Hindlimb muscle (tissue), 1 donor: ENCODE measurements at regions not wholly inside any gene's neighbourhood (a gene's known extent, or its start where the extent isn't known, plus 50 kb on each side); places are given as distances from the start of the nearest gene placed in this dataset.
"Not testable (repeated sequence)": the region's sequence is repeated elsewhere in the genome, so short reads cannot be mapped to it uniquely, and the experiment has no call there.

ENCODE experiments used
- DNase-seq: peaks from one replicate; pipeline ENCODE4 v3.0.0-alpha.2; 2013

DNA sequence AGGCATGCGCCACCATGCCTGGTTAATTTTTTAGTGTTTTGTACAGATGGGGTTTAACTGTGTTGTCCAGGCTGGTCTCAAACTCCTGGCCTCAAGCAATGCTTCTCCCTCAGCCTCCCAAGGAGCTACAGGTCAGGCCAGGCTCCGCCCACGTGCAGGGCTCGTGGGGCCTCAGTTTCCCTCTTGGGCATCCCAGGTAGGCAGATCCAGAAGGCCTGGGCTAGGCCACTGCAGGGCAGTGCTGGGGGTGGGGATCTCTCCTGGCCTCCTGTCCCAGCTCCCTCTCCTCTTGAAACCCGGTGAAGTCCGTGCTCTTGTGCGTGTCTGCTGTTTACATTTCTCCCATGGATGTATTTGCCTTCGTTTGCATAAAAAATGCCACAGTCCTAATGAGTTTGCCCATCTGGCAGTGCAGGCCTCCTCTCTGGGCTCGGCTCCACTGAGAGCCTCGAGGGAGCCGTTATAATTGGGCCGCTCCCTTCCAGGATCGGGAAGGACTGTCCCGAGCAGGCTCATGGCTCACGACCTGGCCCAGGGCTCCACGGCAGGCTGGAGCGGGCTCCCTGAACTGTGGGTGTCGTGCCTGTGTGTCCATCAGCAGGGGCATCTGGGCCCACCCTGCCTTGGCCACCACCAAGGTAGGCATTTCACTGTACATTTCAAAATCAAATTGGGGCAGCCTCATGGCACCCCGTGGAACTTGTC, 52.6 kb upstream of the RUFY1 start:
- no peak for DNase-seq

DNA sequence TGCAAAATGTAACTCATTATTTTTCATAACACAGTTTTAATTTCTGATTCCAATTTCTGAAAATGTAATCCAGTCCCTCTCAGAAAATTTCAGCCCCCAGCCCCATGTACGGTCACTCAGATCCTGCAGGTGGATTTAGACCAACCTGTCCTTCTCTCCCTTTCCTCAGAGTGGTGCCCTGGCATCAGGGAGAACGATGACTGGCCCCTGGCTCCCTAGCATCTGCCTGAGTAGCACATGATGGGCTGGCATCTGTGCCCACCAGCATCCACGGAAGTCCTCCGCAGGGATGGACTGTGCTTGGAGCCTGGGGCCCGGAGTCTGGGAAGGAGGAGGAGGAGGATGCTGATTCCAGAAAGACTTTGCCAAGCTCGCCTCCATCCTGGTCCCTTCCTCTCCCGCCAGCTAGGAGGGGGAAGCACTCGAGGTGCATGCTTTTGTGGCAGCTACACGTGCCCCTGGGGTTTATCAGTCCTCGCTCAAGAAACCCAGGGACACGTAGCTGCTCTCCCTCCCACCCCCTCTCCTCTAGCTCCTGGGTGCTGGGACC, 54.4 kb upstream of the RUFY1 start:
- no peak for DNase-seq

DNA sequence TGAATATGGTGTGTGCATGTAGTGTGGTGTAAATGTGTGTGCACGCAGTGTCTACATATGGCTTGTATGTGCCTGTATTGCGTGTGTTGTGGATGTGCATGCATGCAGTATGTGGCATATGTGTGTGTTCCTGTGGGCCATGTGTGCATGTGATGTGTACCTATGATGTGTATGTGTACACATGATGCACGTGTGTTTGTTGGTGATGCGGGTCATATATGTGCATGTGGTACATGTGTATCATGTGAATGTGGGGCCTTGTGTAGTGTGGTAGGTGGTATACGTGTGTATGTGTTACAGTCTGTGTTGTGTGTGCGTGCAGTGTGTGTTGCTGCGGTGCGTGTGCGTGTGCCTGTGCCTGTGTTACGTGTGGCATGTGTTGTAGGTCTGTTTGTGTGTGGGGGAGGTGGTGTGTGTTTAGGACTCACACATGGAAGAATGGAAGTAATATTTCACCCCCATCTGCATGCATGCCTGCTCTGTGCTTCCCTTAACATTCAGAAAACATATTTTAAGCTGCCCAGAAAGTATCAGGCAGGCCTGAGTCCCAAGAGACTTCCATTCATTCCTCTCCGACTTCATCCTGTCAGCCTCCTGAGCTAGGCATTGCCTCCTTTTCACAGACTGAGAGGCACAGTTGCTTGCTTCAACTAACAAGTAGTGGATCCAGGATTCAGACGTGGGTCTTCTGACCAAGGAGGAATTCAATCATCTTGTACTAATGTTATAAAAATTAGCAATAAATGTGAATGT, 55.4 kb upstream of the RUFY1 start:
- DNase-seq, result no peak

DNA sequence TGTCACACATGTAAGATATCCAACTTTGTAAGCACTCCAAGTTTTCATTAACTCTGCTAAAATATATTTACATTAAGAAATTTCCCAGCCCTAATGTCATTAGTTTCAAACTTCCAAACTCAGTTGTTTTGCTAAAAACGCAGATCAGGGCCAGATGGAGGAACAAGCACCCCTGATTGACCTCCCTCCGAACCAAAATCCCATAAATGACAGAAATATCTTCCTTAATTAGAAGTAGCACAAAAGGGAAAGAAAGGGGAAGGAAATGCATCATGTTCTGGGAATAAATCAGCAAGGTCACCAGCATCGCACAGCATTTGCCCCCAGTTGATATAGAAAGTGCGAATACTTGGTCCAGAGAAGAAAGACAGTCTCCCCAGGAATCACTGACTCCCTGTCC, 61.4 kb upstream of the RUFY1 start:
- no peak for DNase-seq

DNA sequence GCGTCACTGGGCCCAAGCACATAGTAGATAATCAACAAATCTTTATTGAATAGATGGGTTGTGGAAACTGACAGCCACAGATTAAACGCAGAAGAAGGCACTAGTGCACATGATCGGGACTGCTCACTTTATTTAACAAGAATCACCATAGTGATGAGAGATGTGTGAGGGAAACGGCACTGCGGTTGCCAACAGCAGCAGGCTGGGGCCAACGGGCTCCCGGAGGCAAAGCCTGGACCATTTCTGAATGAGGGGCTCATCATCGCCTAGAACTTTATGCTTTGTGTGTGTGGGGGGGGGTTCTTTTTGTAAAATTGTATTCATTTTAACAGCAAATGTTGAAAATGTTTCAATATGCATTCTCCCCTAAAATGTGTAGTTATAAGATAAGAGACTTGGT, 61.9 kb upstream of the RUFY1 start:
- DNase-seq, result peak; percentile 46

DNA sequence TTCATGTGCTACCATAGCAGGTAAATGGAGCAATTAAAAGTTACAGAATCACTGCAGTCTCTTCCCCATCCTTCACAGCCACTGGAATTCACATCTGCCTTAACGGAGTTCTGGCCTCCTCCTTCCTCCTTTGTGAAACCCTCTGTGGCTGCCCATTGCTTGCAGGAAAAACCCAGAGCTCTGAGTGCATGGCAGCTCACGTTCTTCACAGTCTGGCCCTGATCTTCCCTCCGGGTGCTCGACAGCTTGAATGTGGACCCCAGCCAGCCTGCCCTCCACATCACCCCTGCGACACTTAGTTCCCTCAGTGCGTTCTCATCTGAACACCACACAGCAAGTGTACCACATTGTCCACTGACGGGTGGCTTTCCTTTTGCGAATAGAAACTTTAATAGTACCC, 63.2 kb upstream of the RUFY1 start:
- no peak for DNase-seq

DNA sequence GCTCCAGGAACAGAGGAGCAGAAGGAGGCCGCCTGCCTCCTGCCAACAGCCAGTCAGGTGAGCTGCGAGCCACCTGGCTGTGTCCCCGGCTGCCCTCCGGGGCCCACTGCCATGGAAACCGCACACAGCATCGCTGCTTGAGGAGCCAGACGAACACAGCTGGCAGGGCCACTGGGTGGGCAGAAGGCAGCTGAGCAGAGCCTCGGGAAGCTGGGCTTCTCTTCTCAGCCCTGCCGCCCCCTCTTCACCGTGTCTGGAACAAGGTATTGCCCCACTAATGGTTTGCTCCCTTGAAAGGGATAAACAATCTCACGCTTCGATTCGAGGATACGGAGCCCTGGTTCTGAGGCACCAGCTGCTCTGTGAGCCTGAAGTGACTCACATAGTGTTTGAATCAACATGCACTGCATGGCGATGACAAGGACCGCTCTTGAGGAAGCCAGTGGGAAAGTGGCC, 63.7 kb upstream of the RUFY1 start:
- DNase-seq, result no peak

DNA sequence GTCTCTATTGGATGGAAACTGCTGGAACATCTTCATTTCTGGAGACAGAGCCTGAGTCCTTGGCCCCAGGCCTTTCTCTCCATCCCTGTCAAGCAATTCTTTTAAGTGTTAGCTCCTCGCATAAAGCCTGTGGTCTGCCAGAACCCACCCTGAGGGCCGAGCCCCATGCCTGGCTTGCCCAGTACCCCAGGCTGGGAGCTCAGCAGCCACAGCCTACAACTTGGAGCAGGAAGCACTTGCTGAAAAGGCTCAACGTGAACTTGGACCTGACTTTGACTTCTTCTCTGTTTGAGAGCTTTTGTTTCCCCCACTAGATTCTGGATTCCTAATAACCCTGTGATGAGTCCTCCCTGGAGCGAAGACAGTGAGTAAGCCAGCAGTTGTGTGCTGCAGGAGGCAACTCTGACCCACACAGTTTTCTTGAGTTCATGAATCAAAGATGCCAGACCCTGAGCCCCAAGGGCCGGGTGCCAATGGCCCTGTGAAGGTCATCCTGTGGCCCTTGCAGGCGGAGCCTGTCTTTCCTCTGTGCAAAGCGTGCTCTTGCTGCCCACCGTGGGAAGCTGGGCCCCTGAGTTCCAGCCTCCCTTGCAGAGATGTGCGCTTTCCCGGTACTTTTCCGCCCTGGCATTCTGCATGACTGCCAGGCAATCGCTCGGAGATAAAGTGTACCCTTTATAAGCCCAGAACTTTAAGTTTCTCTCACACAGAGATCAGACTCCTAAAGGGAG, 64.3 kb upstream of the RUFY1 start:
- DNase-seq, result no peak

DNA sequence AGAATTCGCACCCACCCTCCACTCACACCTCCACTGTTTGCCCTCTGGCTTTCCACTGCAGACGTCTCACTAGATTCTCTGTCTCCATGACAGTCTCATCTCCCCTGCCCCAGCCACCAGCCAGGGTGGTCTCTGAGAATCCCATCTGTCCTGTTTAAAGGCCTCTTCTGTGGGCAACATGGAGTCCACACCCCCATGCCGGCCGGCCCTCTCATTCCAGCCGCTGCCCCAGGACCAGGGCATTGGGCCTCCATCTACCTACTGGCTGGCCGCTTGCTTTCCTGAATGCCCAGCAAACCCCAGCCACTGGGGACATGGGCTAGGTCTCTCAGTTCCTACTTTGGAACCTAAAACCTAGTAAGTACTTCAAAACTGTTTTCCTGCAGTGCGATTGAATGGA, 65.6 kb upstream of the RUFY1 start:
- no peak for DNase-seq

DNA sequence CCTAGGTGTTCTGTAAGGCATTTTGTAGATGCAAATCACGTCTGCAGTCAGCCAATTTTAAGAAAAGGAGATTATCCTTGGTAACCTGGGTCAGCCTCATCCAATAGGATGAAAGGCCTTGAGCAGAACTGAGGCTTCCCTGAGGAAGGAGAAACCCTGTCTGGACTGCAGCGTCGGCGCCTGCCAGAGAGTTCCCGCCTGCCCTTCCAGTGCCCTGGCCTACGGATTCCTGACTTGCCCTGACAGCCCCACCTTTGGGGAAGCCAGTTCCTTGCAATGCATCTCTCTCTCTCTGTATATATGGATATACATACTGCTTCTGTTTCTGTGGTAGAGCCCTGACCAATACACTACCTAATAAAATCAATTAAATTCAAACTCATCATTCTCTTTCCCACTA, 66.2 kb upstream of the RUFY1 start:
- no peak for DNase-seq

DNA sequence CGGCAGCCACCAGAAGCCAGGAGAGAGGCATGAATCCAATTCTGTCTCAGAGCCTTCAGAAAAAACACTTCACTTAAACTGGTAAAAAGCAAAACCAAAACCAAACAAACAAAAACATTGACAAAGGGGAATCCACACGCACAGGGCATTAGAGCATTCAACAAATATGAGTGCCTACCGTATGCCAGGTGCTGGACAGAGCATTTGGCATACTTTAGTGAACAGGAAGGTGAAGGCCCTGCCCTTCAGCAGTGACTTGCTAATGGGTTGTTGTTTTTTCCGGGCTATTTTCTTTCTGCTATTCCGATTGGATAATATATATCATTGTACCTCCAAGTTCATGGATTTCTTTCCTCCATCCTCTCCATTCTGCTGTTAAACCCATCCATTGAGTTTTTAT, 71.7 kb upstream of the RUFY1 start:
- no peak for DNase-seq

DNA sequence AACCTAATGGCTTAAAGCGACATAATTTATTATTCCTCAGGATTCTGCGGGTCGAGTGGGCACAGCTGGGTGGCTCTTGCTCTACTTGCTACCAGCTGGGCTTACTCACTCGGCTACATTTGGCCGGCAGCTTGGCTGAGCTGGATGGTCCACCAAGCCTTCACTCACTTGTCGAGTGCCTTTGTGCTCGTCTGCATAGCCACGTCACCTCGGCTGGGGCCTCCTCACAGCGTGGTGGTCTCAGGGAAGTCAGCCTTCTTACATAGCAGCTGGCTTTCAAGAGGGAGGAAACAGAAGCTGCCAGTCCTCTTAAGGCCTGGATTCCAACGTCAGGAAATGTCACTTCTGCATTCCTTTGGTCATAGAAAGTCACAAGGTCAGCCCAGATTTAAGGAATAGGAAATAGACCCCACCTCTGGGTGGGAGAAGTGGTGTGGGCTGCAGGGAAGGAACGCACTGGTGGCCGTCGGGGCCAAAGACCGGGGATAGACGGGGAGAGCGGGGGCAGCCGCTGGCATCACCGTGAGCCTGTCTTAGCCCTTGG, 75.1 kb upstream of the RUFY1 start:
- DNase-seq, result peak; percentile 9

DNA sequence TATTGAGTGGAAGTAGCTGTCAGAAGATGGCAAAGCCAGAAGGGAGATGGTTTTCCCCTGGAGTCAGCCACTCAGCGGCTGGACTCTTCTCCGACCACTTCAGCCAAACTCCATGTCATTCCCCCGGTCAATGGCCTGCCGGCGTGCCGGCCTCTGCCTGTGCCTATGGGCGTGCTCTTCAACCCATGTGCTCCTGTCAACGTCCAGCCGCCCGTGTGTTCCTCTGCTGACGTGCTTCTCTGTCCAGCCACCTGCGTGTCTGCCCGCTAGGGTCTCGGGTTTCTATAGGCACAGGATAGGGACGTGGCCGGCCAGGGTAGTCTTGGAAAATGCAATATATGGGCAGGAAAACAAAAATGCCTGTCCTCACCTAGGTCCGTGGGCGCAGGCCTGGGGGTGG, 77.7 kb upstream of the RUFY1 start:
- no peak for DNase-seq

DNA sequence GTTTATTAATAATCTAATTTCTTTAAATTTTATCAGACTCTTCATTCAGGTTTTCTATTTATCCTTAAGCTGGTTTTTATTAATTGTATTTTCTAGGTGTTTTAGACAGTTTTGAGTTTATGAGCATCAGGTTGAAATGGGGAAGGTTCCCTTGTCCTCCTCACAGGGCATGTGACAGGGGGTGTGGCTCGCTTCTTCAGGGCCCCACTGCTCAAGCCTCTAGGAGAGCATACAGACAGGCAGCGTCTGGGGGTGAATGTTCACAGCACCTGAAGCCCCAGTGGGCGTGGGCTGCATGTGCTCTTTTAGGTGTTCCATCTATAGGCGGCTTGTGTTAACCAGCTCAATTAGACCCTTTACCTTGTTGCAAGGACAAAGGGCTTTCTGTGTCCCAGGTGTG, 78.2 kb upstream of the RUFY1 start:
- no peak for DNase-seq

DNA sequence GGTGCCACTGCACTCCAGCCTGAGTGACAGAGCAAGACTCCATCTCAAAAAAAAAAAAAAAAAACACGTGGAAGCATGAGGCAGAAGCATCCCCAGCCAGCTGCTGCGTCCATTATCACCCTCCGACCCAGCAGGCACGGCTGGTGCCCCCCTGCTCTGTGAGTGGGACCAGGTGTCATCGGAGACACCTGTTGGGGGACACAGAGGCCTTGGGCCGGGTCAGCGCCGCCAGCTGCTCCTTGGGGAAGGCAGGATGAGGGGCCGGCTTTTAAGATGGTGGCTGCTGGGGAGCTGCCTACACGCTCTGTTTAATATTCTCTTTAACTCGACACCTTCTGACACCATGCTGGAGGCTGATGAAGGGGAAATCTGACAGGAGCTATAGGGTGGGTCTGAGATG, 80.2 kb upstream of the RUFY1 start:
- DNase-seq, result no peak

DNA sequence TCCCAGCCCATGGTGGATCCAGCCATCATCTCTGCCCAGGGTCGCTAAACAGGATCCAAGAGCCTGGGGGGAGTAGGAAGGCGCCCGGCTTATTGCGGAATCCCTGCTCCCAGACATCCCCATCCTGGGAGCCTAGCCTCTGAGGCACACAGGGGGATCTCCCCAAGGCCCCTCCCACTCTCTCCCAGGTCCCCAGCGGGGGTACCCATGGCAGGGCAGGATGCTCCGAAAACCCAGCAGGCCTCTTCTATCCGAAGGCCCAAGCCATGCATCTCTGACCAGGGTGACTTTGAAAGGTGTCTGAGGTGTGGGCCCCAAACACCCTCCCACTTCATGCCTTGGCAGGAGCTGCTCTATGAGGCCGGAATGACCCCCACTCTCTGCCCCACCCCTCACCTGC, 81.7 kb upstream of the RUFY1 start:
- DNase-seq, result no peak

DNA sequence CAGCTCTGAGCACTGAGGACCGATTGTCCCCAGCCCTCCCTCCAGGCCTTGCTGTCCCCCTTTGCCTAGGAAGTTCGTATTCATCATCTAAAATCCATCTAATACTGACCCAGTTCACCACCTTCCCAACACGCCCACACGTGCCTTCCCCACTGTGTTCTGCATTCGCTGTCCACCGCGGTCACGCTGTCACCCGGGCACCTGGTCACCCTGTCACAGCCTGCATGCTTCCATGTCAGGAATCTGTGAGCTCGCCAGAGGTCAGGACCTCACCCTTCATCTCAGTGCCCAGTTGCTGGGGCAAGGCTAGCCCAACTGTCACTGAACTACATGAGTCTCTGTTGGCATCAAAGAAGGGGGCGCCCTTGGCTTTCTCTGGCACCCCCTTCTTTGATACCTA, 82.9 kb upstream of the RUFY1 start:
- DNase-seq, result no peak

DNA sequence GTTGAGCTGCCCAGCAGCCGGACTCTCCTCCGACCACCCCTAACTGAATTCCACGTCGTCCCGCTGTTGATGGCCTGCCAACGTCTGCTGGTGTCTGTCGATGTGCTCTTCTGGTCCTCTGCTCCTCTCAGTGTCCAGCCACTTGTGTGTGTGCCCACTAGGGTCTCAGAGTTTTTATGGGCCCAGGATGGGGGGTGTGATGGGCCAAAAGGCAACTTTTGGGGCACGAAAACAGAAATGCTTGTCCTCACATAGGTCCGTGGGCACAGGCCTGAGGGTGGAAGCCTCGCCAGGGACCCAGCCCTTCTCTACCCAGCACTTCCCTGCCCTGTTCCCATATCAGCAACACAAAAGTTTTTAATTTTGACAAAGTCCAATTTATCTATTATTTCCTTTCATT, 85.7 kb upstream of the RUFY1 start:
- DNase-seq, result no peak

DNA sequence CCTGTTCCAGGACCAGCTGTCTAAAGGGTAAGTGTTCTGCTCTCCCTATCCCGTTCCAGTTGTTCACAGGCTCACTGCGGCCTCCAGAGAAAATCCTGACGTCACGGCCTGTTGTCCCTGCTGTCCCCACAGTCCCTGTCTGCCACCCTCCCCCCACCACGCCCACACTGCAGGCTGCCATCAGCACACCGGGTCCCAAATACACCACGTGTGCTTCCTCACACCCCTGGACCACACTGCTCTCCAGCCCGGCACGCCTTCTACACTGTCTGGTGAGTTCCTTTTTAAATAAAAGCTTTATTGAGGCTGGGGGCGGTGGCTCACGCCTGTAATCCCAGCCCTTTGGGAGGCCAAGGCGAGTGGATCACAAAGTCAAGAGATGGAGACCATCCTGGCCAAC, 88.3 kb upstream of the RUFY1 start:
- DNase-seq, result no peak

DNA sequence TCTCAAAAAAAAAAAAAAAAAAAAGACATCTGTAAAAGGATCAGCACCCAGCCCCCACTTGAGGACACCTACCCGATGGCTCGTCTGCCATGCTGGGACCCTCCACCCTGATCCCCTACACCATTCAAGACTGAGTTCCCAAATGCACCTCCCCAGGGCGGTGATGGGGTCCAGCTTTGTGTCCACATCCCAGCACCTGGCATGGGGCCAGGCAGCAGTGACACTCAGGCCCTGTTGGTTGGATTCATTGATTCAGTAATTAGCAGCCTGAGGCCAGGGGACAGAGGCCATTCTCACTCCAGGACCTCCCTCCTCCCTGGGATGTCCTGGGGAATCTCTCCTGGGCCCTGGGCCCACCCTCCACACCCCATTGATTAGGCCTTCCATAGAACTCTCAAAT, 88.8 kb upstream of the RUFY1 start:
- DNase-seq, result no peak

DNA sequence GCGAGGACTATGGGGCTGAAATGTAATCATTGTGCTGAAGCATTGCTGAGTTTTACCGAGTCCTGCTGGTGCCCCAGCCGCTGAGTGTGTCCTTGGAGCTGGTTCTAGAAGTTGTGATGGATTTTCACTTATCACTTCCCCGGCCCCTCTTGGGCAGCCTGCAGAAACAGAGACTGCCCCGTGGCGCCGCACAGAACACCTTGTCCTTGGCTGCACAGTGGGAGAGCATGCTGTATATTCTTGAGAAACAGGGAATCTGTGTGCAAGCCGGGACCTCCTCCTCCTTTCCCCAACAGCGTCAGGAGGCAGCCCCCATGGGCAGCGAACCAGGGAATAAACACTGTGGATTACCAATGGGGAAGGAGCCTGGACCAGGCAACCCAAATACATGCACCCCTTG, 90.6 kb upstream of the RUFY1 start:
- DNase-seq, result no peak

DNA sequence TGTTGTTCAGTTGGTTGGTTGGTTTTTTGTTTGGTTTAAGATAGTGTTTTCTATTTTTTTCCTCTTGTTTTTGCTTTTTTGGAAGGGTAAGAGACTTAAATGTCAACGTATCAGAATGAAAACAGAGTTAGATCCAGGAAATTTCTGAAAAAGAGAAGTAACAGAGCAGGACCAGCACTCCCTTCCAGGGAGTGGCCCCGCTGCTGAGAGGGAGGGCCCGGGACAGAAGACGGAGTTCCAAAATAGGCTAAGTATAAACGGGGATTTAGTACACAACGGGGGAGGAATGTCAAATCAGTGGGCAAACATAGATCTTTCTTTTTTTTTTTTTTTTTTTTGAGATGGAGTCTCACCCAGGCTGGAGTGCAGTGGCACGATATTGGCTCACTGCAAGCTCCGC, 92.7 kb upstream of the RUFY1 start:
- DNase-seq, result no peak

DNA sequence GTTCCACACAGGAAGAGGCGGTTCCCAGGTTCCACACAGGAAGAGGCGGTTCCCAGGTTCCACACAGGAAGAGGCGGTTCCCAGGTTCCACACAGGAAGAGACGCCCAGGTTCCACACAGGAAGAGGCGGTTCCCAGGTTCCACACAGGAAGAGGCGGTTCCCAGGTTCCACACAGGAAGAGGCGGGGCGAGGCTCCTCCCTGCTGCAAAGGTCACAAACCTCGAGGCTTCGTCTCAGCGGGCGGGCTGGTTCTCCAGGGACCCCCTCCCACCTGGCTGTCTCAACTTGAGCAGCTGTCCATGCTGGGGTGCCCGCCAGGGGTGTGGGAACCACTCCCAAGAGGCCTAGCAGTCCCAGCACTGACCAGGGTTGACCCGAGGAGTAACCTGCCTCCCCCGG, 94.3 kb upstream of the RUFY1 start:
- DNase-seq, result not testable (repeated sequence)
